ENCODE measurements at regions not wholly inside any gene's neighbourhood (a gene's known extent, or its start where the extent isn't known, plus 50 kb on each side); places are given as distances from the start of the nearest gene placed in this dataset.

- Mint-ChIP-seq H3K9me3 (peaks cover 76% of the 10 kb centered on the region), H3K4me1 (ENCODE audit: low read depth) (no peaks in the 10 kb centered on the region), H3K4me3 (no peak overlapping the region), H3K36me3 (ENCODE audit: low read depth) (no peaks in the 10 kb centered on the region; the same call in 1 of the 2 replicates), H3K27me3 (ENCODE audit: insufficient read depth) (no peaks in the 10 kb centered on the region; the same call in none of the 2 replicates), H3K27ac (no peak overlapping the region)
- no peak for DNase-seq
- TF ChIP-seq CTCF (IDR thresholded peaks at IDR 0.05) = no peak
These were observed 365.5 kb upstream of the MKI67 start for GRCh38 chr10:128491686-128492085.

GRCh38 chr10:128493811-128494210, 367.6 kb upstream of the MKI67 start:
- H3K9me3 Mint-ChIP-seq = peaks cover 76% of the 10 kb centered on the region
- no peaks in the 10 kb centered on the region for H3K4me1 Mint-ChIP-seq (ENCODE audit: low read depth)
- no peaks in the 10 kb centered on the region; the same call in 1 of the 2 replicates for H3K36me3 Mint-ChIP-seq (ENCODE audit: low read depth)
- TF ChIP-seq CTCF (IDR thresholded peaks at IDR 0.05) = no peak
- H3K4me3 Mint-ChIP-seq = no peak overlapping the region
- no peak for DNase-seq
- no peaks in the 10 kb centered on the region; the same call in none of the 2 replicates for H3K27me3 Mint-ChIP-seq (ENCODE audit: insufficient read depth)
- H3K27ac Mint-ChIP-seq = no peak overlapping the region

- DNase-seq = no peak
- no peak overlapping the region for H3K4me3 Mint-ChIP-seq
These were observed 368.4 kb upstream of the MKI67 start for GRCh38 chr10:128494665-128495064.

GRCh38 chr10:128497660-128498377, 371.6 kb upstream of the MKI67 start:
- Mint-ChIP-seq H3K27me3 (ENCODE audit: insufficient read depth) (no peaks in the 10 kb centered on the region; the same call in none of the 2 replicates), H3K4me1 (ENCODE audit: low read depth) (no peaks in the 10 kb centered on the region), H3K4me3 (no peak overlapping the region), H3K27ac (no peak overlapping the region), H3K36me3 (ENCODE audit: low read depth) (peaks cover 8% of the 10 kb centered on the region), H3K9me3 (peaks cover 64% of the 10 kb centered on the region)
- no peak for DNase-seq
- no peak for TF ChIP-seq CTCF (IDR thresholded peaks at IDR 0.05)

More at GRCh38 chr10:128494665-128495064, 368.4 kb upstream of the MKI67 start:
- Mint-ChIP-seq H3K27ac (no peak overlapping the region), H3K27me3 (ENCODE audit: insufficient read depth) (no peaks in the 10 kb centered on the region; the same call in none of the 2 replicates), H3K4me1 (ENCODE audit: low read depth) (no peaks in the 10 kb centered on the region), H3K36me3 (ENCODE audit: low read depth) (no peaks in the 10 kb centered on the region; the same call in 1 of the 2 replicates), H3K9me3 (peaks cover 73% of the 10 kb centered on the region)
- TF ChIP-seq CTCF (IDR thresholded peaks at IDR 0.05) = no peak

GRCh38 chr10:128498378-128498730, 372.1 kb upstream of the MKI67 start:
- Mint-ChIP-seq H3K4me1 (ENCODE audit: low read depth) (no peaks in the 10 kb centered on the region), H3K9me3 (peaks cover 62% of the 10 kb centered on the region), H3K27me3 (ENCODE audit: insufficient read depth) (no peaks in the 10 kb centered on the region; the same call in none of the 2 replicates), H3K4me3 (no peak overlapping the region), H3K27ac (no peak overlapping the region), H3K36me3 (ENCODE audit: low read depth) (peaks cover 10% of the 10 kb centered on the region)
- DNase-seq = no peak
- TF ChIP-seq CTCF (IDR thresholded peaks at IDR 0.05) = no peak

Measured in HFFc6 (cell line).